ENCODE measurements at regions not wholly inside any gene's neighbourhood (a gene's known extent, or its start where the extent isn't known, plus 50 kb on each side); places are given as distances from the start of the nearest gene placed in this dataset.

DNA sequence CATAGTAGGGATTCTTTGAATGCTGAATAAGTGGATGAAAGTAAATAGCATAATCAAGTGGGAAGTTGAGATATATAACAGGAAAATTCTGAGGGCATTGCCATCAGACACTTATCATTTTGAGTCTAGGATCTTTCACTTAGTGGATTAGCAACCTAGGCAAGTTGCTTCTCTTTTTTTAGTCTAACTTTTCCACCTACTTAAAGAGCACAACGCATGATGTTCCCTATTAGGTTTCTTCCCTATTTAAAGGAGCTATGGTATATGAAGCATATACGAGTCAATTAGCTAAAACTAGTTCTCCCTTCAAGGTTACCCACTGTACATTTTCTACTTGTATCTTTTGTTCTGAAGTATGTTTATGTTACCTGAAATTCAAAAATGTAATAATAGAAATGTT is 67.1 kb upstream of the HS3ST1 start:
- Mint-ChIP-seq H3K9me3 (peaks cover 17% of the 10 kb centered on the region), H3K36me3 (ENCODE audit: low read depth) (no peaks in the 10 kb centered on the region), H3K27ac (peak overlapping the region; percentile 31), H3K27me3 (no peaks in the 10 kb centered on the region), H3K4me3 (no peak overlapping the region), H3K4me1 (ENCODE audit: low read depth) (peaks cover 27% of the 10 kb centered on the region)
- intact Hi-C loops (cut with micrococcal nuclease) = loop anchor here (2.0 kb wide), 1 partner anchor 913 kb away; no protein-coding TSS in a partner anchor

GRCh38 chr4:11495291-11495690 is 66.6 kb upstream of the HS3ST1 start:
- no peaks in the 10 kb centered on the region for H3K36me3 Mint-ChIP-seq (ENCODE audit: low read depth)
- peaks cover 33% of the 10 kb centered on the region for H3K4me1 Mint-ChIP-seq (ENCODE audit: low read depth)
- peak overlapping the region; percentile 31 for H3K27ac Mint-ChIP-seq
- intact Hi-C loops (cut with micrococcal nuclease) = no loop called here
- no peaks in the 10 kb centered on the region for H3K27me3 Mint-ChIP-seq
- H3K9me3 Mint-ChIP-seq = peaks cover 17% of the 10 kb centered on the region
- H3K4me3 Mint-ChIP-seq = no peak overlapping the region

GRCh38 chr4:11494232-11494631 is 65.5 kb upstream of the HS3ST1 start:
- H3K4me3 Mint-ChIP-seq = no peak overlapping the region
- intact Hi-C loops (cut with micrococcal nuclease) = no loop called here
- H3K9me3 Mint-ChIP-seq = peaks cover 17% of the 10 kb centered on the region
- peaks cover 39% of the 10 kb centered on the region for H3K4me1 Mint-ChIP-seq (ENCODE audit: low read depth)
- H3K27ac Mint-ChIP-seq = no peak overlapping the region
- H3K36me3 Mint-ChIP-seq (ENCODE audit: low read depth) = no peaks in the 10 kb centered on the region
- no peaks in the 10 kb centered on the region for H3K27me3 Mint-ChIP-seq

GRCh38 chr4:11489453-11490083 is 60.9 kb upstream of the HS3ST1 start:
- intact Hi-C loops (cut with micrococcal nuclease) = no loop called here
- peaks cover 34% of the 10 kb centered on the region for H3K4me1 Mint-ChIP-seq (ENCODE audit: low read depth)
- no peaks in the 10 kb centered on the region for H3K27me3 Mint-ChIP-seq
- H3K9me3 Mint-ChIP-seq = peaks cover 9% of the 10 kb centered on the region
- no peak overlapping the region for H3K4me3 Mint-ChIP-seq
- no peaks in the 10 kb centered on the region for H3K36me3 Mint-ChIP-seq (ENCODE audit: low read depth)
- peak overlapping the region; percentile 76 for H3K27ac Mint-ChIP-seq

GRCh38 chr4:11488657-11489452 is 60.2 kb upstream of the HS3ST1 start:
- H3K27ac Mint-ChIP-seq = peak overlapping the region; percentile 76
- H3K9me3 Mint-ChIP-seq = peaks cover 9% of the 10 kb centered on the region
- H3K27me3 Mint-ChIP-seq = no peaks in the 10 kb centered on the region
- intact Hi-C loops (cut with micrococcal nuclease) = no loop called here
- no peaks in the 10 kb centered on the region for H3K36me3 Mint-ChIP-seq (ENCODE audit: low read depth)
- H3K4me3 Mint-ChIP-seq = no peak overlapping the region
- H3K4me1 Mint-ChIP-seq (ENCODE audit: low read depth) = peaks cover 34% of the 10 kb centered on the region

DNA sequence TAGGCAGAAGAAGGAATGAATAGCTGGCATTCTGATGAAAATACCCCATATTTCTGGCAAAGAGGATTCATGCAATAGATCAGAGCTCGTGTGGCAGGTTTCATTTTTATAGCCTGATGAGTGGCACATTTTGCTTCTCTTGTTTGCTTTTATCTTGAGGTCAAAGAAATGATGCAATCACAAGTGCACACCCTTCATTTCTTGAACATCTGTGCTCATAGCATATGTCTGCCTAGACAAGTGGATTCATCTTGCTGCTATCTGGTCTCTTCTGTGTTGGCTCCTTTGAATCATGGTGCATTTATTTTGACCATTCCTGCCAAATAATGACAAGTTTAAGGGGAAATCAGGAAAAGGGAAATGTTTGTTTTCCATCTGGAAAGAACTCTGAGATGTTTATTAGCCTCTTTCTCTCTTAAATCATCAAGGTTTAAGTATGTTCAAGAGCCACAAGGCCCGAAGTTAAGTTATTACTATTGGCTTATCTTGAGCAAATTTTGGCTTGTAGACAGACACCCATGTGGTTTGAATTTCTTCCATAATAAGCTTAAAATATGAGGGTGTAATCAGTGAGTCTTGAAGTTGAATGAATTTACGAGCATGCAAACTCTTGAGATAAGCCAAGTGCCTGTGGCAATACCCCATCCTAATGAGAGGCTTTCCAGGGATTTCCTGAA is 59.3 kb upstream of the HS3ST1 start:
- intact Hi-C loops (cut with micrococcal nuclease) = no loop called here
- no peak overlapping the region for H3K4me3 Mint-ChIP-seq
- no peaks in the 10 kb centered on the region for H3K27me3 Mint-ChIP-seq

GRCh38 chr4:11487139-11487538 is 58.4 kb upstream of the HS3ST1 start:
- H3K4me3 Mint-ChIP-seq = no peak overlapping the region
- H3K36me3 Mint-ChIP-seq (ENCODE audit: low read depth) = no peaks in the 10 kb centered on the region
- H3K27ac Mint-ChIP-seq = no peak overlapping the region
- peaks cover 42% of the 10 kb centered on the region for H3K4me1 Mint-ChIP-seq (ENCODE audit: low read depth)
- no peaks in the 10 kb centered on the region for H3K27me3 Mint-ChIP-seq
- peaks cover under 1% of the 10 kb centered on the region for H3K9me3 Mint-ChIP-seq
- intact Hi-C loops (cut with micrococcal nuclease) = no loop called here

More for the DNA sequence above, 59.3 kb upstream of the HS3ST1 start:
- H3K9me3 Mint-ChIP-seq = peaks cover 9% of the 10 kb centered on the region
- H3K27ac Mint-ChIP-seq = peak overlapping the region; percentile 76
- peaks cover 35% of the 10 kb centered on the region for H3K4me1 Mint-ChIP-seq (ENCODE audit: low read depth)
- H3K36me3 Mint-ChIP-seq (ENCODE audit: low read depth) = no peaks in the 10 kb centered on the region

- Mint-ChIP-seq H3K27me3 (no peaks in the 10 kb centered on the region), H3K27ac (no peak overlapping the region), H3K36me3 (ENCODE audit: low read depth) (no peaks in the 10 kb centered on the region), H3K9me3 (no peaks in the 10 kb centered on the region), H3K4me3 (no peak overlapping the region), H3K4me1 (ENCODE audit: low read depth) (peaks cover 40% of the 10 kb centered on the region)
- intact Hi-C loops (cut with micrococcal nuclease) = no loop called here
Observed at GRCh38 chr4:11485926-11486325, 57.2 kb upstream of the HS3ST1 start.

GRCh38 chr4:11484531-11484930 is 55.8 kb upstream of the HS3ST1 start:
- Mint-ChIP-seq H3K9me3 (no peaks in the 10 kb centered on the region), H3K27ac (no peak overlapping the region), H3K4me3 (no peak overlapping the region), H3K36me3 (ENCODE audit: low read depth) (no peaks in the 10 kb centered on the region), H3K27me3 (no peaks in the 10 kb centered on the region), H3K4me1 (ENCODE audit: low read depth) (peaks cover 30% of the 10 kb centered on the region)
- intact Hi-C loops (cut with micrococcal nuclease) = loop anchor here (5.0 kb wide), 1 partner anchor 47 kb away; no protein-coding TSS in a partner anchor

DNA sequence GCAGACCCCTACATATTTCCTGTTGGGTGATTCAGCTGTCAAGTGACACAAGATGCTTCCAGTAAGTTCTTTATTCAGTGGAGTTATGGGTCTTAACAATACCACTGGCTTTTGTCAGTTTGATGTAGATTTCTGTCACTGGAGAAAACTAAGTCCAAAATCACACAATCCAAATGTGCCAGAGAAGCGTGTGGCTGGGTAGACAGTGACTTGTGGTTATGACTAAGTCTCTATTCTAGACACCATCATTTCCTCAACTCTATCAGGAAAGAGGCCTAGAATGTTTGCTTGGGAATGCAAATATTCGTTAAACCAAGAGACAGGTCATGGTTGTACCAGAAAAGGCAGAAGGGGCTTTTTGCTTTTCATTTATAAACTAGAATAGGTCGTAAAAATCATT is 54.4 kb upstream of the HS3ST1 start:
- Mint-ChIP-seq H3K4me1 (ENCODE audit: low read depth) (peaks cover 15% of the 10 kb centered on the region), H3K9me3 (no peaks in the 10 kb centered on the region), H3K36me3 (ENCODE audit: low read depth) (no peaks in the 10 kb centered on the region), H3K27me3 (no peaks in the 10 kb centered on the region), H3K27ac (no peak overlapping the region), H3K4me3 (no peak overlapping the region)
- intact Hi-C loops (cut with micrococcal nuclease) = loop anchor here (5.0 kb wide), 1 partner anchor 46 kb away; no protein-coding TSS in a partner anchor

DNA sequence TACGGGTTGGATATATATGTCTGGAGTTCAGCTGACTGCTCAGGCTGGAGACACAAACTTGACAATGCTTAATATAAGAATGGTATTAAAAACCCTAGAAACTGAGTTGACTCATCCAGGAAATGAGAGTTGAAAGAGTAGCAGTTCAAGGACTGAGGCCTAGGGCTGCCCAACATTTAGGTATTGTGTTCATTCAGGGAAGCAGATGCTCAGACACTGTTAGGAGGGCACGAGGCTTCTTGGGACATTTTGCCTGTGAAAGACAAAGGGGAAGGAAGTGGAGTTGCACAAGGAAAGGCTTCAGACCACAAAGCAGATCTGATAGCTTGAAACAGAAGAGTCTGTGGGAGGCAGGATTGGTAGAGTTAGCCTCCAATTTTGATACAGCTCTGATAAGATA is 52.0 kb upstream of the HS3ST1 start:
- Mint-ChIP-seq H3K4me1 (ENCODE audit: low read depth) (peaks cover 8% of the 10 kb centered on the region), H3K36me3 (ENCODE audit: low read depth) (no peaks in the 10 kb centered on the region), H3K4me3 (no peak overlapping the region), H3K27me3 (no peaks in the 10 kb centered on the region), H3K27ac (no peak overlapping the region), H3K9me3 (no peaks in the 10 kb centered on the region)
- intact Hi-C loops (cut with micrococcal nuclease) = loop anchor here (5.0 kb wide), 1 partner anchor 43 kb away; no protein-coding TSS in a partner anchor
